CD4-positive, alpha-beta T cell (primary cell): ENCODE measurements at regions not wholly inside any gene's neighbourhood (a gene's known extent, or its start where the extent isn't known, plus 50 kb on each side); places are given as distances from the start of the nearest gene placed in this dataset.

Experiments used
- ATAC-seq: fragments of 200-7000 bp; cut with Tn5 transposase; one replicate; pipeline ENCODE4 v1.10.0; 2022; ENCODE audit warnings: mild to moderate bottlenecking; ENCODE audit not compliant: poor library complexity
- CTCF ChIA-PET: fragments of 350-600 bp; sonication (Branson Sonifier 250); formaldehyde crosslinking; loops from one replicate; lab custom pipeline; 2021; ENCODE audit warnings: antibody characterized with exemption, inconsistent platforms; lab: Charles Lee
- POLR2A ChIA-PET: fragments of 350-600 bp; sonication (Branson Sonifier 250); formaldehyde crosslinking; loops from one replicate; lab custom pipeline; 2021; ENCODE audit warnings: antibody characterized with exemption, inconsistent platforms; lab: Charles Lee
- DNase-seq, 14 experiments: peaks; one replicate each; pipeline ENCODE4 v3.0.0-alpha.2; 2013 to 2020; ENCODE audit warnings: mixed read lengths in 2 of 14
- H3K27ac ChIP-seq, 2 donors: one replicate each; pipeline versions ENCODE4 v1.5.1 to v1.7.0; 2013; ENCODE audit warnings: low read length in 2 of 2, low read depth in 1 of 2, mild to moderate bottlenecking in 1 of 2
- H3K27me3 ChIP-seq, 2 experiments: 1 replicate in 1 of 2; 2 replicates in 1 of 2; pipeline versions ENCODE4 v1.6.1 to v1.7.0; 2013; ENCODE audit warnings: low read length in 2 of 2, control low read depth in 1 of 2, mild to moderate bottlenecking in 1 of 2, moderate library complexity in 1 of 2; ENCODE audit not compliant: insufficient read depth in 2 of 2, control insufficient read depth in 1 of 2
- H3K36me3 ChIP-seq: one replicate; pipeline ENCODE4 v1.6.1; 2013; ENCODE audit warnings: low read length, control low read depth; ENCODE audit not compliant: insufficient read depth
- H3K4me1 ChIP-seq: one replicate; pipeline ENCODE4 v1.6.1; 2013; ENCODE audit warnings: low read length, control low read depth; ENCODE audit not compliant: insufficient read depth
- H3K4me3 ChIP-seq: one replicate; pipeline ENCODE4 v1.5.1; 2013; ENCODE audit warnings: mild to moderate bottlenecking, low read length, moderate library complexity
- H3K9me3 ChIP-seq, 2 experiments: 1 replicate in 1 of 2; 2 replicates in 1 of 2; pipeline versions ENCODE4 v1.6.1 to v1.7.0; 2013; ENCODE audit warnings: low read length in 2 of 2, mild to moderate bottlenecking in 2 of 2, control low read depth in 1 of 2, moderate library complexity in 1 of 2; ENCODE audit not compliant: control insufficient read depth in 1 of 2, insufficient read depth in 1 of 2
- H3K27ac Mint-ChIP-seq: one replicate; pipeline ENCODE4 v1.8.0; 2020; ENCODE audit warnings: mixed read lengths
- H3K27me3 Mint-ChIP-seq: one replicate; pipeline ENCODE4 v1.8.0; 2021; ENCODE audit warnings: mixed read lengths
- H3K36me3 Mint-ChIP-seq: one replicate; pipeline ENCODE4 v1.8.0; 2021; ENCODE audit warnings: low read depth, mixed read lengths
- H3K4me1 Mint-ChIP-seq: one replicate; pipeline ENCODE4 v1.8.0; 2021; ENCODE audit warnings: low read depth, mixed read lengths
- H3K4me3 Mint-ChIP-seq: one replicate; pipeline ENCODE4 v1.8.0; 2020; ENCODE audit warnings: mild to moderate bottlenecking, mixed read lengths
- H3K9me3 Mint-ChIP-seq: one replicate; pipeline ENCODE4 v1.8.0; 2020; ENCODE audit warnings: mixed read lengths
- intact Hi-C, 2 experiments: fragments of 100-400 bp; cut with DNase I in 1 of 2; cut with micrococcal nuclease in 1 of 2; formaldehyde crosslinking; loops; one replicate each; pipeline versions ENCODE4 v1.15.1 to v1.9.0; 2023 to 2025; cut with DNase I, micrococcal nuclease
- TF ChIP-seq, protein P1 (sequence below): fragments of 200-600 bp; IDR thresholded peaks from one replicate; pipeline ENCODE4 v1.8.0; 2022; ENCODE audit warnings: antibody characterized with exemption, mild to moderate bottlenecking

DNA sequence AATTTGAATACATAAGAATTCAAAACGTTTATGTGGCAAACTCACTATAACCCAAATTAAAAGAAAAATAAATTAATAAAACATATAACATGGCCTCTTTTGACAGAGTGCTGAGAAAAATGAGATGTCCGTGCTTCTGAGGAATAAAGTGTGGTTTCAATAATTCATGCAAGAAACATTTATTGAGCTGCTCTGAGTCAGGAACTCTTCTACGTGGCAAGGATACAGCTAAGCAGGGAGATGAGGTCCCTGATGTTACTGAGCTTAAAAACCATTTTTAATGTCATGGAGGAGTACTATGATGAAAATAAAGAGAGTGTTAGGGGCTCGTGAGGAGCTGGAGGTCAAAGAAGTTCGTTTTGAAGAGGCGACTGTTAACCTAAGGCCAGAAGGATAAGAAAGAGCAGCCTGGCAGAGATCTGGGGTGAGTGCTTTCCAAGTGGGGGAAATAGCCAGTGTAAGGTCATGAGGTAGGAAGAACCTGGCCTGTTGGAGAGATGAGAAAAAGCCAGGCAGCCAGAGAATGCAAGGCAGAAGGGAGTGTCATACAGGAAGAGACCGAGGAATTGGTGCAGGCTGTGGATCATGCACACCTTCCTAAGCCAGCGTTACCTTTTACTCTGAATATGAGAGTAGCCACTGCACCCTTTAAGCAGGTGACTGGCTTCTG, 182.2 kb upstream of the DUSP10 start:
- ATAC-seq (no peak), DNase-seq (no peak)
- ChIA-PET CTCF (interaction anchor here (0.6 kb wide), 1 partner anchor 10 kb away, joined by 3 read pairs; no protein-coding TSS in a partner anchor), POLR2A (no interaction called here)
- Mint-ChIP-seq H3K27me3 (peaks cover 3% of the 10 kb centered on the region), H3K4me3 (no peak overlapping the region), H3K9me3 (no peaks in the 10 kb centered on the region), H3K4me1 (no peaks in the 10 kb centered on the region), H3K36me3 (no peaks in the 10 kb centered on the region), H3K27ac (no peak overlapping the region)
- H3K27ac ChIP-seq = no peak overlapping the region
- no peaks in the 10 kb centered on the region for H3K9me3 ChIP-seq
- no peaks in the 10 kb centered on the region for H3K27me3 ChIP-seq
- no peak overlapping the region for H3K4me3 ChIP-seq
- H3K4me1 ChIP-seq = no peaks in the 10 kb centered on the region
- H3K36me3 ChIP-seq = no peaks in the 10 kb centered on the region
- TF ChIP-seq, protein P1, sequence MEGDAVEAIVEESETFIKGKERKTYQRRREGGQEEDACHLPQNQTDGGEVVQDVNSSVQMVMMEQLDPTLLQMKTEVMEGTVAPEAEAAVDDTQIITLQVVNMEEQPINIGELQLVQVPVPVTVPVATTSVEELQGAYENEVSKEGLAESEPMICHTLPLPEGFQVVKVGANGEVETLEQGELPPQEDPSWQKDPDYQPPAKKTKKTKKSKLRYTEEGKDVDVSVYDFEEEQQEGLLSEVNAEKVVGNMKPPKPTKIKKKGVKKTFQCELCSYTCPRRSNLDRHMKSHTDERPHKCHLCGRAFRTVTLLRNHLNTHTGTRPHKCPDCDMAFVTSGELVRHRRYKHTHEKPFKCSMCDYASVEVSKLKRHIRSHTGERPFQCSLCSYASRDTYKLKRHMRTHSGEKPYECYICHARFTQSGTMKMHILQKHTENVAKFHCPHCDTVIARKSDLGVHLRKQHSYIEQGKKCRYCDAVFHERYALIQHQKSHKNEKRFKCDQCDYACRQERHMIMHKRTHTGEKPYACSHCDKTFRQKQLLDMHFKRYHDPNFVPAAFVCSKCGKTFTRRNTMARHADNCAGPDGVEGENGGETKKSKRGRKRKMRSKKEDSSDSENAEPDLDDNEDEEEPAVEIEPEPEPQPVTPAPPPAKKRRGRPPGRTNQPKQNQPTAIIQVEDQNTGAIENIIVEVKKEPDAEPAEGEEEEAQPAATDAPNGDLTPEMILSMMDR = no peak
- intact Hi-C loops = no loop called here

DNA sequence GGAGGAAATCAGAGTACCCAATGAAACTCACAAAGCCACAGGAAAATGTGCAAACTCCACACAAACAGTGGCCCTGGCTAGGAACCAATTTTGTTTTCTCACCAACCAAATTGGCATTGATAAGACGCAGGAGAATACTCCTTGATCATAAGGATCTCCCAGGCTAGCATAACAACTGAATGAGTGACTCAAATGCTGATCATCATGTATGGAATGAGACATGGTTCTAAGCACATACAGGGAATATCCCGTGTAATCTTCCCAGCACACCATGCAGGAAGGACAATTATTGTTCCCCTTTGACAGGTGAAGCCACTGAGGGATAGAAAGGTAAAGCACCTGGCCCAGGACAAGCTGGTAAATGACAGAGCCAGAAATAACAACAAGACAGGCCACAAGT, 180.0 kb upstream of the DUSP10 start:
- no peaks in the 10 kb centered on the region for H3K36me3 Mint-ChIP-seq
- Histone ChIP-seq H3K36me3 (no peaks in the 10 kb centered on the region), H3K27ac (no peak overlapping the region), H3K9me3 (no peaks in the 10 kb centered on the region), H3K4me3 (no peak overlapping the region), H3K27me3 (no peaks in the 10 kb centered on the region), H3K4me1 (no peaks in the 10 kb centered on the region)
- CTCF ChIA-PET = no interaction called here
- POLR2A ChIA-PET = no interaction called here
- H3K4me1 Mint-ChIP-seq = no peaks in the 10 kb centered on the region
- ATAC-seq (no peak), DNase-seq (no peak)
- H3K27ac Mint-ChIP-seq = no peak overlapping the region
- H3K9me3 Mint-ChIP-seq = no peaks in the 10 kb centered on the region
- no peaks in the 10 kb centered on the region for H3K27me3 Mint-ChIP-seq
- intact Hi-C loops = no loop called here
- TF ChIP-seq, protein P1 = no peak
- H3K4me3 Mint-ChIP-seq = no peak overlapping the region

DNA sequence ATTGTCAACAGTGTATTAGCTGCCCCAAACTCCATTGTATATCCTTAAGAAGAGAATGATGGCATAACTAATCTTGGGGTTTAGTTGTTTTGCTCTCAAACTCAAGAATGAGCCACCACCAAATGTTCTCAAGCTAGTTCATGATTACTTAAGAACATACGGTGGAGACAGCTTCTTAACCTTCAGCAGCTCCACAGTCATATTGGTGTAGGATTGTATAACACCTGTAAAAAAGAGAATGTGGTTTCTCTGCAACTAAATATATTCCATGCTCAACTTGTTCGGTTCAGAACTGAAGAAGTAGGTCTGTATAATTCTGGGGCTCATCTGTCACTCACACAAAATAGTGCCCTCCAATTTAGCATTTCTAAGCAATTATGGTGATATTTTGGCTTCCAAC, 177.9 kb upstream of the DUSP10 start:
- Histone ChIP-seq H3K9me3 (no peaks in the 10 kb centered on the region), H3K4me1 (no peaks in the 10 kb centered on the region), H3K27me3 (no peaks in the 10 kb centered on the region), H3K36me3 (no peaks in the 10 kb centered on the region), H3K4me3 (no peak overlapping the region), H3K27ac (no peak overlapping the region)
- intact Hi-C loops = no loop called here
- H3K27me3 Mint-ChIP-seq = no peaks in the 10 kb centered on the region
- H3K36me3 Mint-ChIP-seq = no peaks in the 10 kb centered on the region
- H3K27ac Mint-ChIP-seq = no peak overlapping the region
- no peaks in the 10 kb centered on the region for H3K9me3 Mint-ChIP-seq
- TF ChIP-seq, protein P1 = no peak
- no peaks in the 10 kb centered on the region for H3K4me1 Mint-ChIP-seq
- CTCF ChIA-PET = interaction anchor here (1.2 kb wide), 1 partner anchor 10 kb away, joined by 4 read pairs; no protein-coding TSS in a partner anchor
- POLR2A ChIA-PET = no interaction called here
- no peak for ATAC-seq
- no peak for DNase-seq
- no peak overlapping the region for H3K4me3 Mint-ChIP-seq
